ENCODE measurements at regions not wholly inside any gene's neighbourhood (a gene's known extent, or its start where the extent isn't known, plus 50 kb on each side); places are given as distances from the start of the nearest gene placed in this dataset.

- TF ChIP-seq, protein P1, sequence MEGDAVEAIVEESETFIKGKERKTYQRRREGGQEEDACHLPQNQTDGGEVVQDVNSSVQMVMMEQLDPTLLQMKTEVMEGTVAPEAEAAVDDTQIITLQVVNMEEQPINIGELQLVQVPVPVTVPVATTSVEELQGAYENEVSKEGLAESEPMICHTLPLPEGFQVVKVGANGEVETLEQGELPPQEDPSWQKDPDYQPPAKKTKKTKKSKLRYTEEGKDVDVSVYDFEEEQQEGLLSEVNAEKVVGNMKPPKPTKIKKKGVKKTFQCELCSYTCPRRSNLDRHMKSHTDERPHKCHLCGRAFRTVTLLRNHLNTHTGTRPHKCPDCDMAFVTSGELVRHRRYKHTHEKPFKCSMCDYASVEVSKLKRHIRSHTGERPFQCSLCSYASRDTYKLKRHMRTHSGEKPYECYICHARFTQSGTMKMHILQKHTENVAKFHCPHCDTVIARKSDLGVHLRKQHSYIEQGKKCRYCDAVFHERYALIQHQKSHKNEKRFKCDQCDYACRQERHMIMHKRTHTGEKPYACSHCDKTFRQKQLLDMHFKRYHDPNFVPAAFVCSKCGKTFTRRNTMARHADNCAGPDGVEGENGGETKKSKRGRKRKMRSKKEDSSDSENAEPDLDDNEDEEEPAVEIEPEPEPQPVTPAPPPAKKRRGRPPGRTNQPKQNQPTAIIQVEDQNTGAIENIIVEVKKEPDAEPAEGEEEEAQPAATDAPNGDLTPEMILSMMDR (IDR thresholded peaks at IDR 0.05), result no peak
- TF ChIP-seq EP300 (IDR thresholded peaks at IDR 0.05) (no peak), POLR2A (IDR thresholded peaks at IDR 0.05) (no peak)
Measured at GRCh38 chr18:46332921-46333341, 228.7 kb downstream of the HAUS1 start.

Data from tibial nerve (tissue), 4 donors.